HCT116 (cell line): ENCODE measurements at regions not wholly inside any gene's neighbourhood (a gene's known extent, or its start where the extent isn't known, plus 50 kb on each side); places are given as distances from the start of the nearest gene placed in this dataset.

Experiments used
- EGR1 ChIP-seq: IDR thresholded peaks from 2 replicates; pipeline ENCODE4 v1.6.1; 2012; ENCODE audit warnings: low read depth
- EZH2 ChIP-seq: fragments of 200-600 bp; sonication (generic); IDR thresholded peaks from 2 replicates; pipeline ENCODE4 v1.6.1; 2017; ENCODE audit warnings: antibody characterized with exemption, mixed run types
- POLR2A ChIP-seq: IDR thresholded peaks from 2 replicates; pipeline ENCODE4 v1.7.0; 2011; ENCODE audit warnings: borderline replicate concordance; ENCODE audit not compliant: insufficient read depth, insufficient read length; ENCODE audit errors: extremely low read depth
- POLR2AphosphoS5 ChIP-seq: IDR thresholded peaks from 2 replicates; pipeline ENCODE4 v1.6.1; 2011; ENCODE audit warnings: mild to moderate bottlenecking, low read depth, low read length, moderate library complexity
- RAD21 ChIP-seq: IDR thresholded peaks from 2 replicates; pipeline ENCODE4 v1.6.1; 2012; ENCODE audit warnings: low read depth, mild to moderate bottlenecking
- SRF ChIP-seq: IDR thresholded peaks from 2 replicates; pipeline ENCODE4 v1.6.1; 2012; ENCODE audit warnings: low read depth
- TCF7L2 ChIP-seq: IDR thresholded peaks from 2 replicates; pipeline ENCODE4 v1.7.0; 2011; ENCODE audit warnings: borderline replicate concordance, inconsistent platforms; ENCODE audit not compliant: insufficient read depth, insufficient read length; ENCODE audit errors: extremely low read depth
- TF ChIP-seq, protein P1 (sequence below), 3 experiments: fragments of 200-600 bp in 1 of 3; sonication (generic) in 1 of 3; IDR thresholded peaks in 2 of 3; conservative IDR thresholded peaks in 1 of 3; 2 replicates each; pipeline ENCODE4 v1.5.1; 2012 to 2017; ENCODE audit warnings: low read depth in 2 of 3, low read length in 2 of 3, antibody characterized with exemption in 1 of 3, borderline replicate concordance in 1 of 3, control low read depth in 1 of 3, mild to moderate bottlenecking in 1 of 3, mixed read lengths in 1 of 3, mixed run types in 1 of 3, moderate library complexity in 1 of 3; ENCODE audit not compliant: insufficient read depth in 1 of 3
- TF ChIP-seq, protein P2 (sequence below): IDR thresholded peaks from 2 replicates; pipeline ENCODE4 v1.6.1; 2012

DNA sequence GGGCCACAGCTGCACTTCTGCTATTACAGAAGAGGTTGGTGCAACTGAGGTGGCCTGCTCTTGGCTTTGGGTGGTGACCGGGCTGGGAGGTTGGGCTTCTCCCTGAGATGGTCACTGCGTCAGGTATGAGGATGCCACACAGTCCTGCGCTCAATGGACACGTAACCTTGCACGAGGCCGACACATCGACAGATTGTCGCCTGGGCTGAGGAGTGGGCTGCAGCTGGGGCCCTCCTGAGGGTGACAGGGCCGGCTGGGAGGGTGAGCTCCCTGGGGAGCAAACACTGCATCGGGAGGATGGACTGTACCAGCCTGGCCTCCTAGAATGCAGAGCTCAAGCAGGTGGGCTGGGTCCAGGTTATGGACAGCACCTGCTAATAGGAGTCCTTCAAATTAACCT, 261.1 kb upstream of the ADAMTS16 start:
- TF ChIP-seq EZH2, result no peak
- TF ChIP-seq SRF, result no peak
- TF ChIP-seq, protein P1, sequence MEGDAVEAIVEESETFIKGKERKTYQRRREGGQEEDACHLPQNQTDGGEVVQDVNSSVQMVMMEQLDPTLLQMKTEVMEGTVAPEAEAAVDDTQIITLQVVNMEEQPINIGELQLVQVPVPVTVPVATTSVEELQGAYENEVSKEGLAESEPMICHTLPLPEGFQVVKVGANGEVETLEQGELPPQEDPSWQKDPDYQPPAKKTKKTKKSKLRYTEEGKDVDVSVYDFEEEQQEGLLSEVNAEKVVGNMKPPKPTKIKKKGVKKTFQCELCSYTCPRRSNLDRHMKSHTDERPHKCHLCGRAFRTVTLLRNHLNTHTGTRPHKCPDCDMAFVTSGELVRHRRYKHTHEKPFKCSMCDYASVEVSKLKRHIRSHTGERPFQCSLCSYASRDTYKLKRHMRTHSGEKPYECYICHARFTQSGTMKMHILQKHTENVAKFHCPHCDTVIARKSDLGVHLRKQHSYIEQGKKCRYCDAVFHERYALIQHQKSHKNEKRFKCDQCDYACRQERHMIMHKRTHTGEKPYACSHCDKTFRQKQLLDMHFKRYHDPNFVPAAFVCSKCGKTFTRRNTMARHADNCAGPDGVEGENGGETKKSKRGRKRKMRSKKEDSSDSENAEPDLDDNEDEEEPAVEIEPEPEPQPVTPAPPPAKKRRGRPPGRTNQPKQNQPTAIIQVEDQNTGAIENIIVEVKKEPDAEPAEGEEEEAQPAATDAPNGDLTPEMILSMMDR (IDR thresholded peaks at IDR 0.05 in 2 of 3, conservative IDR thresholded peaks at IDR 0.05 in 1 of 3; ENCODE audit: borderline replicate concordance in 1 of 3, insufficient read depth in 1 of 3, low read depth in 2 of 3, low read length in 2 of 3), result no peak
- TF ChIP-seq TCF7L2, result no peak
- TF ChIP-seq RAD21, result no peak
- TF ChIP-seq POLR2AphosphoS5, result no peak
- TF ChIP-seq, protein P2, sequence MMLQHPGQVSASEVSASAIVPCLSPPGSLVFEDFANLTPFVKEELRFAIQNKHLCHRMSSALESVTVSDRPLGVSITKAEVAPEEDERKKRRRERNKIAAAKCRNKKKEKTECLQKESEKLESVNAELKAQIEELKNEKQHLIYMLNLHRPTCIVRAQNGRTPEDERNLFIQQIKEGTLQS, result no peak
- TF ChIP-seq POLR2A, result no peak
- no peak for TF ChIP-seq EGR1
